ENCODE measurements at regions not wholly inside any gene's neighbourhood (a gene's known extent, or its start where the extent isn't known, plus 50 kb on each side); places are given as distances from the start of the nearest gene placed in this dataset.

DNA sequence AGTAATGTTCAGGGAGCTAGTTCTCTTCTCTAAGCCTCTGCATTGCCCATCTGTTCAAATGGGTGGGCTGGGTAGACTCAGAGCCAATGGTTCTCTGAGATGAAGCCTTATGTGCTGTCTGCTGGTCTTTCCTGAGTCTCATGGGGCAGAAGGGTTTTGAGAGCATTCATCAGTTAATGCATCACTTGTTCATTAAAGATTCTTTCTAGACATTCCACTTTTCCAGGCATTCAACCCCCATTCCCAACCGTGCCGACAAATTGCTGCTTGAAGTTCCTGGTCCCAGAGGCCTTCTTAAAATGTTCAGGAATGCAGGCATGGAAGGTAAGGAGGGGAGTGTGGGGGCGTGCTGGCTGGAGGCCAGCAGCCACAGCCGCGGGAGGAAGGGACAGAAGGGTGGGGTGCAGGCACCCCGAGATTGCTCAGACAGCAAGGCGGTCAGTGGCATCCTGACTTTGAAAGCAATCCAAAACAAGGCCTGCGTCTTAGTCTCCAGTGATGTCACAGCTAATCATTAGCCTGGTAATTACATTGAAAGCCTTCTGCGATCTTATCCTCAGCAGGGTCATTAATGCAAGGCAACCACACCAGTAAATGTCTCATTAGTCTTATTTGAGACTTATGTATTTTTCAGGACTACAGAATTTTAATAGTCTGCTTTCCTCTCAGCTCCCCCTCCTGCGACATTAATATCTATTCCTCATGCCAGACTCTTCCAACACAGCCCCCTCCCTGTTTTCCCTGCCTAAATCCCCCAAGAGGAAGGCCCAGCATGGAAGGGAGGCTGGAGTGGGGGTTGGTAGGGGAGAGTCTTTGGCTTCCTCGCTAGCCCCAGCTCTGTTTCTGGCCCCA lies 328.8 kb downstream of the MIAT start:
- Histone ChIP-seq H3K27me3 (ENCODE audit: control insufficient read depth, insufficient read depth, low read length) (peaks cover 3% of the 10 kb centered on the region), H3K4me3 (ENCODE audit: low read depth, low read length) (no peak overlapping the region), H3K36me3 (ENCODE audit: control insufficient read depth, insufficient read depth, low read length) (no peaks in the 10 kb centered on the region)
- no peak for TF ChIP-seq CTCF (IDR thresholded peaks at IDR 0.05; ENCODE audit: insufficient read depth, low read length, poor library complexity, severe bottlenecking)
- no peak for DNase-seq (ENCODE audit: low read depth)

GRCh38 chr22:26986884-26987283 lies 329.5 kb downstream of the MIAT start:
- no peaks in the 10 kb centered on the region for H3K27me3 ChIP-seq (ENCODE audit: control insufficient read depth, insufficient read depth, low read length)
- no peak overlapping the region for H3K4me3 ChIP-seq (ENCODE audit: low read depth, low read length)
- no peaks in the 10 kb centered on the region for H3K36me3 ChIP-seq (ENCODE audit: control insufficient read depth, insufficient read depth, low read length)
- DNase-seq (ENCODE audit: low read depth): no peak
- TF ChIP-seq CTCF (IDR thresholded peaks at IDR 0.05; ENCODE audit: insufficient read depth, low read length, poor library complexity, severe bottlenecking): no peak

- Histone ChIP-seq H3K27me3 (ENCODE audit: control insufficient read depth, insufficient read depth, low read length) (no peaks in the 10 kb centered on the region), H3K4me3 (ENCODE audit: low read depth, low read length) (no peak overlapping the region), H3K36me3 (ENCODE audit: control insufficient read depth, insufficient read depth, low read length) (no peaks in the 10 kb centered on the region)
- no peak for DNase-seq (ENCODE audit: low read depth)
- no peak for TF ChIP-seq CTCF (IDR thresholded peaks at IDR 0.05; ENCODE audit: insufficient read depth, low read length, poor library complexity, severe bottlenecking)
These were observed 333.3 kb downstream of the MIAT start for GRCh38 chr22:26990503-26991189.

- Histone ChIP-seq H3K36me3 (ENCODE audit: control insufficient read depth, insufficient read depth, low read length) (no peaks in the 10 kb centered on the region), H3K4me3 (ENCODE audit: low read depth, low read length) (no peak overlapping the region), H3K27me3 (ENCODE audit: control insufficient read depth, insufficient read depth, low read length) (peaks cover 3% of the 10 kb centered on the region)
- no peak for DNase-seq (ENCODE audit: low read depth)
- no peak for TF ChIP-seq CTCF (IDR thresholded peaks at IDR 0.05; ENCODE audit: insufficient read depth, low read length, poor library complexity, severe bottlenecking)
These were observed 335.2 kb downstream of the MIAT start for GRCh38 chr22:26992556-26992955.

GRCh38 chr22:26993886-26994285 lies 336.5 kb downstream of the MIAT start:
- no peak for TF ChIP-seq CTCF (IDR thresholded peaks at IDR 0.05; ENCODE audit: insufficient read depth, low read length, poor library complexity, severe bottlenecking)
- DNase-seq (ENCODE audit: low read depth): no peak

More at GRCh38 chr22:26993886-26994285, 336.5 kb downstream of the MIAT start:
- Histone ChIP-seq H3K27me3 (ENCODE audit: control insufficient read depth, insufficient read depth, low read length) (peaks cover 3% of the 10 kb centered on the region), H3K36me3 (ENCODE audit: control insufficient read depth, insufficient read depth, low read length) (no peaks in the 10 kb centered on the region), H3K4me3 (ENCODE audit: low read depth, low read length) (no peak overlapping the region)

All from kidney epithelial cell (primary cell).